ENCODE measurements at regions not wholly inside any gene's neighbourhood (a gene's known extent, or its start where the extent isn't known, plus 50 kb on each side); places are given as distances from the start of the nearest gene placed in this dataset.
A peak's percentile ranks its signal among the peaks of the same experiment; 100 is the strongest.

DNA sequence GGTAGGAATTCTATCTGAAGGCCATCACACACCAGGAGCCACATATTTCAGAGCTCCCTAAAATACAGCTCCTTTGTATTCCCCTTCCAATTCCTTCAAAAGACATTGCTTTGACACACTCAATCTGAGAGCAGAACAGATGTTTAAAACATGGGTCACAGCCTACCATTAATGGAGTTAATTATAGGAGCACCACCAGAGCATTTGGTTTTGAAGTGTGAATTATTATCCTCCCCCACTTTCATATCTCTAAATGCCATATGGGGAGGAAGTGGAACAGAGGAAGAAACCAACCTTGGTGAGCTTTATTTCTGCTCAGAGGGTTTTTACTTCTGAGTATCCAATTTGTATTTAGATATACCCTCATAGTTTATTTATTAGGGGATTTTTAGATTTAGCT lies 50.7 kb upstream of the TNFRSF21 start:
- H3K27ac Mint-ChIP-seq = no peak overlapping the region
- peak overlapping the region in 3 of 8 donors; percentile 8 to 43 (median 32) for H3K4me3 Mint-ChIP-seq
- H3K9me3 Mint-ChIP-seq = peaks cover 0 to 2% (median 0%) of the 10 kb centered on the region in 7 donors
- DNase-seq (peak; percentile 19), ATAC-seq (ENCODE audit: low read depth in 2 of 2) (peak; percentile 58 to 74)
- no peaks in the 10 kb centered on the region for H3K36me3 Mint-ChIP-seq
- H3K27me3 Mint-ChIP-seq = no peaks in the 10 kb centered on the region
- peaks cover 15 to 37% (median 30%) of the 10 kb centered on the region in 3 donors for H3K4me1 Mint-ChIP-seq

DNA sequence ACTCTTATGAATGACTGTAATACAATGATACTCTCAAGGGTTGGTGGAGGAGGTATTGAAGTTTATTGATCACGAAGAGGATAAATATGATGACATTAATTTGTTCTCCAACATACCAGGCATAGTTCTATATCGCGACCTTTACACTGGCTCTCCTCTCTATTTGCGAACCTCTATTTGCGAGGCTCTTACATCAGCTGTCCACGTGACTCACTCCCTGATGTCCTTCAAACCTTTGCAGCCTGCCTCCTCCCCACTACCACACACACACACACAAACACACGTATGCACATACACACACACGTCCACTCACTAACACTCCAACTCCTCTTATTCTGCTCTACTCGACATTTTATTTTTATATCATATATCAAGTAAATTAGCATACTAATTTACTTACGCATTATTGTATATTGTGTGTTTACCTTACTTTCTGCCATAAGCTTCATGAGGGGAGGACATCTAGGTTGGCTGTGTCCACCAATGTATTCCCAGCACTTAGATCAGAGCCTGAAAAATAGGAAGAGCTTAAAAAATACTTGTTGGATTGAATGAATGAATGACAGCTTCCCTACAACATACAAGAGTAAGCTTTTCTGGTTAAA lies 53.3 kb upstream of the TNFRSF21 start:
- H3K27me3 Mint-ChIP-seq = no peaks in the 10 kb centered on the region
- H3K27ac Mint-ChIP-seq = no peak overlapping the region
- ATAC-seq (ENCODE audit: low read depth in 2 of 2) (no peak), DNase-seq (no peak)
- H3K4me3 Mint-ChIP-seq = no peak overlapping the region
- peaks cover 0 to 4% (median 0%) of the 10 kb centered on the region in 7 donors for H3K9me3 Mint-ChIP-seq
- H3K4me1 Mint-ChIP-seq = peaks cover 15 to 33% (median 27%) of the 10 kb centered on the region in 3 donors
- no peaks in the 10 kb centered on the region for H3K36me3 Mint-ChIP-seq

DNA sequence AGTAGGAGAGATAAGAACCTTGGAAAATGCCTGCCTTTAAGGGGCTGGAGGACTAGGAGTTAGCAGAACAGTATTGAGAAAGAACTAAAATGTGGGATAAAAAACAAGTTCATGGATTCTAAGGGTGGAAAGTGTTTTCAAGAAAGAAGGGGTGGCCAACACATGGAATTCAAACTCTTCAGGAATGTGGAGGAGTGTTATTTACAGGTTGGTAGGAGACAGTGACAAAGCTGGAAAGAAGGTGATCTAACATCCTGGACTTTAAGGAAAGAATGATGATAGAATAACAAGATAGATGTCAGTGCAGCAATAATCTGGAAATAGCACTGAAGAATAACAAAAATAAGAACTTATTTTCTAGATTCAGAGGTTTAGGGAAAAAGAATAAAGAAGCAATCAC lies 54.0 kb upstream of the TNFRSF21 start:
- H3K36me3 Mint-ChIP-seq = no peaks in the 10 kb centered on the region

DNA sequence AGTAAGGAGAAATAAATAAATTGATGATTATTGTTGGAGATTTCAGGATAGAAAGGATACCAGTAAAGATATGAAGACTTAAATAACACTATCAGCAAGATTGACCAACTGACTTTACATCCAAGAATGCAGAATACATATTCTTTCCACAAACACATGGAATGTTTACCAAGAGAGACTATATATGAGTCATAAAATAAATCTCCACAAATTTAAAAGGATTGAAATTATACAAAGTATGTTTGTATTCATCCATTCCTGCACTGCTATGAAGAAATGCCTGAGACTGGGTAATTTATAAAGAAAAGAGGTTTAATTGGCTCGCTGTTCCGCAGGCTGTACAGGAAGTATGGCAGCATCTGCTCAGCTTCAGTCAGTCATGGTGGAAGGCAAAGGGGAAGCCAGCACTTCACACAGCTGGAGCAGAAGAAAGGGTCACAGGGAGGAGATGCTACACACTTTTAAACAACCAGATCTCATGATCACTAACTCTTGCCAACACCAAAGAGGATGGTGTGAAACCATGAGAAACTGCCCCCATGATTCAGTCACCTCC lies 56.7 kb upstream of the TNFRSF21 start:
- Mint-ChIP-seq H3K27ac (no peak overlapping the region), H3K36me3 (no peaks in the 10 kb centered on the region), H3K4me3 (no peak overlapping the region), H3K4me1 (peaks cover 0 to 7% (median 0%) of the 10 kb centered on the region in 3 donors), H3K27me3 (no peaks in the 10 kb centered on the region), H3K9me3 (peaks cover 0 to 4% (median 0%) of the 10 kb centered on the region in 7 donors)
- ATAC-seq (ENCODE audit: low read depth in 2 of 2) = peak in 1 of 2 donors; percentile 27
- no peak for DNase-seq

More for the DNA sequence above, 54.0 kb upstream of the TNFRSF21 start:
- no peaks in the 10 kb centered on the region for H3K27me3 Mint-ChIP-seq
- ATAC-seq (ENCODE audit: low read depth in 2 of 2) (no peak), DNase-seq (no peak)
- no peak overlapping the region for H3K27ac Mint-ChIP-seq
- H3K9me3 Mint-ChIP-seq = peaks cover 0 to 4% (median 0%) of the 10 kb centered on the region in 7 donors
- H3K4me1 Mint-ChIP-seq = peaks cover 10 to 26% (median 19%) of the 10 kb centered on the region in 3 donors
- H3K4me3 Mint-ChIP-seq = no peak overlapping the region

DNA sequence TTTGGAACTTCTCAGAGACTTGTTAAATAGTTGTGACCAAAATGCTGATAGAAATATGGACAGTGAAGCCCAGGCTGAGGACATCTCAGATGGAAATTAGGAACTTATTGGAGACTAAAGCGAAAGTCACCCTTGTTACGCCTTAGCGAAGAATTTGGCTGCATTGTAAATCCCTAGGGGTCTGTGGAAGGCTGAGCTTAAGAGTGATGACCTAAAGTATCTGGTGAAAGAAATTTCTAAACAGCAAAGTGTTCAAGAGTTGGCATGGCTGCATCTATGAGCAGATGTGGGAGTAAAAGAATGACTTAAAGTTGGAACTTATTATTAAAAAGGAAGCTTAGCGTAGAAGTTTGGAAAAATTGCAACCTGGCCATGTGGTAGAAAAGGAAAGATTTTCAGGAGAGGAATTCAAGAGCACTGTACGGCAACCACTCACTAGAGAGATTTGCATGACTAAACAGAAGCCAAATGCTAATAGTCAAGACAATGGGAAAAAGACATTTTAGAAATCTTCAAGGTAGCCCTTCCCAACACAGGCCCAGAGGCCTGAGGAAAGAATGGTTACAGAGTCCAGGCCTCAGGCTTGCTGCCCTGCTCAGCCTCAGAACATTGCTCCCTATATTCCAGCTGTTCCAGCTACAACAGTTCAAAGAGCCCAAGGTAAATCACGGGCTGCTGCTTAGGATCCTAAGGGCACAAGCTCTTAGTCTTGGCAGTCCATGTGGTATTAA lies 61.6 kb upstream of the TNFRSF21 start:
- DNase-seq (no peak), ATAC-seq (ENCODE audit: low read depth in 2 of 2) (no peak)
- H3K4me1 Mint-ChIP-seq = peaks cover 5 to 9% (median 9%) of the 10 kb centered on the region in 3 donors
- H3K27ac Mint-ChIP-seq = peak overlapping the region in 2 of 6 donors; percentile 27 to 48
- H3K9me3 Mint-ChIP-seq = peaks cover 0 to 4% (median 0%) of the 10 kb centered on the region in 7 donors
- H3K4me3 Mint-ChIP-seq = no peak overlapping the region
- no peaks in the 10 kb centered on the region for H3K27me3 Mint-ChIP-seq
- H3K36me3 Mint-ChIP-seq = no peaks in the 10 kb centered on the region

DNA sequence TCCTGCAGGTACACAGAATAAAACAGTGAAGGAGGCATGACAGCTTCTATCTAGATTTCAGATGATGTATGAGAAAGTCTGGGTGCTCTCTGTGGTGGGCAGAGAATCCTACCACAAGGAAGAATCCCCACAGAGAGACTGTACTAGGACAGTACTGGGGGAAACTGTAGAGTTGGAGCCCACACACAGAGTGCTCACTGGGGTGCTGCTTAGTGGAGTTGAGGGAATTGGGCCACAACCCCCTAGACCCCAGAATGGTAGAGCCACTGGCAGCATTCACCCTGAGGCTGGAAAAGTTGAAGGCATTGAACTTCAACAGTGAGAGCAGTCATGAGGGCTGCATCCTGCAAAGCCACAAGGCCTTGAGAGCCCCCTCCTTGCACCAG lies 62.2 kb upstream of the TNFRSF21 start:
- H3K9me3 Mint-ChIP-seq = no peaks in the 10 kb centered on the region
- H3K27ac Mint-ChIP-seq = no peak overlapping the region
- no peaks in the 10 kb centered on the region for H3K27me3 Mint-ChIP-seq
- peaks cover 5 to 14% (median 9%) of the 10 kb centered on the region in 3 donors for H3K4me1 Mint-ChIP-seq
- DNase-seq (no peak), ATAC-seq (ENCODE audit: low read depth in 2 of 2) (no peak)
- H3K4me3 Mint-ChIP-seq = no peak overlapping the region
- no peaks in the 10 kb centered on the region for H3K36me3 Mint-ChIP-seq

DNA sequence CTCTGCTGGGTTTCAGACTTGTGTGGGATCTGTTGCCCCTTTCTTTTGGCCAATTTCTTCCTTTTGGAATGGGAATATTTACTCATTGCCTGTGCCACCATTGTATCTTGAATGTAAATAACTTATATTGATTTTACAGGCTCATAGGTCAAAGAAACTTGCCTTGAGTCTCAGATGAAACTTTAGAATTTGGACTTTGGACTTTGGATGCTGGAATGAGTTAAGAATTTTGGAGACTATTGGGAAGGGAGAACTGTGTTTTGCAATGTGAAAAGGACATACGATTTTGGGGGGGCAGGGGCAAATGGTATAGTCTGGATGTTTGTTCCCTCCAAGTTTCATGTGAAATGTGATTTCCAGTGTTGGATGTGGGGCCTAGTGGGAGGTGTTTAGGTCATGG lies 62.6 kb upstream of the TNFRSF21 start:
- no peak overlapping the region for H3K27ac Mint-ChIP-seq
- peaks cover 5 to 19% (median 9%) of the 10 kb centered on the region in 3 donors for H3K4me1 Mint-ChIP-seq
- H3K4me3 Mint-ChIP-seq = no peak overlapping the region

DNA sequence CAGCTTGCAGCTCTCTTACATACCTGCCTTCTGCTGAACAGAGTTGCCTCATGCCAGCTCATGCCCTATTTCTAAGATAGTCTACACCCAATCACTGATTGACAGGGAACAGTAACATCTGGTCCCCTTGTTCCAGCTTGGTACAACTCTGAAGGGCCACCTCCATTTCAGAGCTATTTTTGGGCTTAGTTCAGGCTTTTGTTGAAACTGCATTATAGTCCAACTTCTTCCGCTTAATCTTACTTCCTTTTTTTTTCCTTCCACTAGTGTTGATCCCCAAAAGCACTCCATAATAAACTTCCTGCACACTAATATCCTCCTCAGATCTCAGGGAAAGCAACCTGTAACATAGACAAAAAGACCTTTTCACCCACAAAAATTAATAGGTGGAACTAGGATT lies 65.7 kb upstream of the TNFRSF21 start:
- DNase-seq (no peak), ATAC-seq (ENCODE audit: low read depth in 2 of 2) (no peak)
- no peak overlapping the region for H3K4me3 Mint-ChIP-seq
- H3K27me3 Mint-ChIP-seq = peaks cover 0 to 11% (median 7%) of the 10 kb centered on the region in 3 donors
- peak overlapping the region in 1 of 6 donors; percentile 25 for H3K27ac Mint-ChIP-seq
- peaks cover 0 to 2% (median 0%) of the 10 kb centered on the region in 7 donors for H3K9me3 Mint-ChIP-seq
- H3K36me3 Mint-ChIP-seq = no peaks in the 10 kb centered on the region
- peaks cover 5 to 19% (median 9%) of the 10 kb centered on the region in 3 donors for H3K4me1 Mint-ChIP-seq

More for the DNA sequence above, 62.6 kb upstream of the TNFRSF21 start:
- ATAC-seq (ENCODE audit: low read depth in 2 of 2) (no peak), DNase-seq (no peak)
- Mint-ChIP-seq H3K27me3 (no peaks in the 10 kb centered on the region), H3K36me3 (no peaks in the 10 kb centered on the region), H3K9me3 (no peaks in the 10 kb centered on the region)

DNA sequence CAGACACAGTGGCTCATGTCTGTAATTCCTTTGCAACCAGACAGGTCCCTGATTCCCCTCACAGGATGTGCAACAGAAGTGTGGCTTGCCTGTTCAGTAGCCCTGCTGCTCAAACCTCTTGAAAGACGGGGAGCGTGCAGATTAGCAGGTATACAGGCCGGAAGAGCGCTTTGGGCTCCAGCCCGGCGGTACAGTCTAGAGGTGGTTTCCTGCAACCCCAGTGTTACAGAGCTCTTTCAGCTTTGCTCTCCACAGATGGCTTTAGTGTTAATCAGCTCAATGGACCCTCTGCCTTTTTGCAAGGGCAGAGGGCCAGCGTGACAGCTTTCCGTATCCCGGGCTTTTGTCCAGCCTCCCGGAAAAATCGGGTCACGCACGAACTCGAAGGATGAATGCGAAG lies 67.2 kb upstream of the TNFRSF21 start:
- Mint-ChIP-seq H3K4me1 (peaks cover 5 to 19% (median 9%) of the 10 kb centered on the region in 3 donors), H3K27me3 (peaks cover 0 to 16% (median 8%) of the 10 kb centered on the region in 3 donors), H3K36me3 (no peaks in the 10 kb centered on the region), H3K4me3 (peak overlapping the region in 1 of 8 donors; percentile 63), H3K9me3 (peaks cover 0 to 2% (median 0%) of the 10 kb centered on the region in 7 donors), H3K27ac (peak overlapping the region in 1 of 6 donors; percentile 8)
- DNase-seq = no peak
- ATAC-seq (ENCODE audit: low read depth in 2 of 2) = peak in 1 of 2 donors; percentile 33

DNA sequence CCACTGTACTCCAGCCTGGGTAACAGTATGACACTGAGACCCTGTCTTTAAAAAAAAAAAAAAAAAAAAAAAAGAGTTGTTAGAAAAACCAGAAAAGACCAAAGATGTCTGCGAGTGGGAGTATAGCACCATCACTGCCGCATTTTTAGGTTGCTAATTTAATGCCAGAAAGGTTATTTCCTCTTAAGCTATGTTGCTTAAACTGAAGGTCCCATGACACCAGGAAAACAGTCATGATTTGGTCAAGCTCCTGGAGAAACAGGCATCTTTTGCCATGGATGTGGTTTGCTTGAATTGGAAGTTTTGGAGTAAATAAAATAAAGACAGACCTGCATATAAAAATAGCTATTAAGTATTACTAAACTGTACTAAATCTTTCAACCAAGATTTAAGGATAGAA lies 68.3 kb upstream of the TNFRSF21 start:
- Mint-ChIP-seq H3K9me3 (peaks cover 0 to 2% (median 0%) of the 10 kb centered on the region in 7 donors), H3K4me3 (no peak overlapping the region), H3K4me1 (peaks cover 5 to 19% (median 9%) of the 10 kb centered on the region in 3 donors), H3K36me3 (no peaks in the 10 kb centered on the region), H3K27ac (no peak overlapping the region), H3K27me3 (peaks cover 0 to 16% (median 8%) of the 10 kb centered on the region in 3 donors)
- DNase-seq (no peak), ATAC-seq (ENCODE audit: low read depth in 2 of 2) (no peak)

DNA sequence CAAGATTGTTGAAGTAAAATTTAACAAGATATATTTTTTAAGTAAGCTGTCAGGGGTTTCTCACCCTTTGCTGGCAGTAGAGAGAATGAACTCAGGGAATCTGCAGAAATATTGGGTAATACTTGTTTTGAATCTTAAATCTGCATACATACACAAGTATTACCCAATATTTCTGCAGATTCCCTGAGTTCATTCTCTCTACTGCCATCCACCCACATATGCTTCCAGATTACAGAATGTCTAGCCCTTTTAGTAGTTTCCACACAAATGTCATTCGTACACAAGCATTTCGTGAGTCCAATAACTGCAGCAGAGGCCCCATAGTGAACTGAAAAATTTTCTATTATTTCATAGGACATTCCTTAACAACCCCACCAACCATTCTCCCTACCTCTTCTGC lies 69.6 kb upstream of the TNFRSF21 start:
- no peak for ATAC-seq (ENCODE audit: low read depth in 2 of 2)
- Mint-ChIP-seq H3K27ac (no peak overlapping the region), H3K27me3 (peaks cover 0 to 22% (median 8%) of the 10 kb centered on the region in 3 donors), H3K9me3 (peaks cover 0 to 7% (median 4%) of the 10 kb centered on the region in 7 donors), H3K36me3 (no peaks in the 10 kb centered on the region), H3K4me1 (peaks cover 5 to 18% (median 9%) of the 10 kb centered on the region in 3 donors), H3K4me3 (no peak overlapping the region)
- no peak for DNase-seq

DNA sequence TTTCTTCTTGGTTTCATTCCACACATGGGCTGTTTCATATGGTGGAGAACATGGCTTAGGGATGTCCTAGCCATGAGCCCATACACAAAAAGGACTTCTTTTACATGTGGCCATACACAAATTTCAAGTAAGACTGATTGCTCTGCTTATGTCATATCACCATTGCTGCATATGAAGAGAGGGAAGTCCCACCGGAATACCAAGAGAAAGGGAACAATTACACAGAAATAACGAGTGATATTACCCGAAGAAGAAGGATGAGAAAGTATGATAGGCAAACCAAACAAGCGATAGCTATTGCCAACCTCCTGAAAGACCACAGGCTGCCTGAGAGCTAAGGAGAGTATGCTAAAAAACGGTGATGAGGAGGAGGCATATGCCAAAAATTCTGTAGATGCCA lies 70.5 kb upstream of the TNFRSF21 start:
- peaks cover 0 to 7% (median 4%) of the 10 kb centered on the region in 7 donors for H3K9me3 Mint-ChIP-seq
- no peak overlapping the region for H3K4me3 Mint-ChIP-seq
- H3K4me1 Mint-ChIP-seq = peaks cover 5 to 14% (median 6%) of the 10 kb centered on the region in 3 donors
- H3K27me3 Mint-ChIP-seq = peaks cover 0 to 24% (median 8%) of the 10 kb centered on the region in 3 donors
- DNase-seq (no peak), ATAC-seq (ENCODE audit: low read depth in 2 of 2) (no peak)
- no peaks in the 10 kb centered on the region for H3K36me3 Mint-ChIP-seq
- H3K27ac Mint-ChIP-seq = no peak overlapping the region

DNA sequence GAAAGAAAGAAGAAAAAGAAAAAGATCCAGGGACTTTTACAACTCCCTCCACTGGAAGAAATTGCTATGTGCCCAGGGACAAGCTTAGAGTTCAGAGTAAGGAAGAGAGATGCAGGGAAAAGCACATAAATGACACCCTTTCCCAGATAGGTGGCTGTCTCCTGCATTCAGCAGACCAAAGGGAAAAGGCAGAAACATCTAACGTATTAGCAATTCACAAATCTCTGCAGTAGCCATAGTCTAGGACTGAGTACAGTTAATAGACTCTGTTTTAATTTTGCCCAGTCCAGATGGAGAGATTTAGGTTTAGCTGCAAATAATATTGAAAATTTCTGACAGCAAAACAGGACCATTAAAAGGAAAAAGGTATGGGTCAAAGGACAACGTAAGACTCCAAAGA lies 71.3 kb upstream of the TNFRSF21 start:
- Mint-ChIP-seq H3K36me3 (no peaks in the 10 kb centered on the region), H3K4me3 (no peak overlapping the region), H3K27me3 (peaks cover 0 to 28% (median 8%) of the 10 kb centered on the region in 3 donors), H3K27ac (peak overlapping the region in 1 of 6 donors; percentile 40), H3K9me3 (peaks cover 0 to 11% (median 4%) of the 10 kb centered on the region in 7 donors), H3K4me1 (peaks cover 0 to 10% (median 0%) of the 10 kb centered on the region in 3 donors)
- DNase-seq = no peak
- no peak for ATAC-seq (ENCODE audit: low read depth in 2 of 2)

Data from naive B cell (primary cell).